GM21723 (cell line): ENCODE measurements at regions not wholly inside any gene's neighbourhood (a gene's known extent, or its start where the extent isn't known, plus 50 kb on each side); places are given as distances from the start of the nearest gene placed in this dataset.

Experiments
- ATAC-seq: cut with Tn5 transposase; IDR thresholded peaks from one replicate; pipeline ENCODE4 v1.9.1; 2021; ENCODE audit warnings: mild to moderate bottlenecking, moderate library complexity; ENCODE audit not compliant: unreplicated experiment

GRCh38 chr10:78715435-78715834 lies 353.3 kb upstream of the ZMIZ1 start:
- ATAC-seq, result no peak

DNA sequence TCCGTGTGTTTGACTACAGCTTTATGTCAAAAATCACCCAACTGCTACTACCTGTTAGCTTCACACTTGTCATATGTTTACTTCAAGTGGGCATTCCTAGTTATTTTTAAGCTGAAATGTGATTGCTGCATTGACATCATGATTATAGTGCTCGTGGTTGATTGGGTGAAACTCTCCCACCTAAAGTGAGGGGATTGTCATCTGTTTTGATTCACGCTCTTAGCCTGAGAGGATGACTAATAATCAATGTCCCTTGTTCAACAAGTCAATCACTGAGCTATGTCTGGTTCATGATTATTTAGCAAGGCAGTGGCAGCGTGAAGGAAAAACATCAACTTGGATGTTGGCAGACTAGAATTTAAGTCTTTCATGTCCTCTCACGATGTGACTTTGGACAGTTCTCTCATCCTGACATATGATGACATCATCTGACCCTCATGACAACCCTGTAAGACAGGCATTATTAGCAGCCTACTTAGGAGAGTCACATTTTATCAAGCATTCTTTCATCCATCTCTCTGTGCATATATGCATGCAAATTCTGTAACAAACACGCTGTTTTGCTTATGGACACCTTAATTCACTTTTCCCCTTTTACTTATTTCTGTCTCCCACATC lies 352.6 kb upstream of the ZMIZ1 start:
- no peak for ATAC-seq

GRCh38 chr10:78717200-78717599 lies 351.6 kb upstream of the ZMIZ1 start:
- no peak for ATAC-seq

DNA sequence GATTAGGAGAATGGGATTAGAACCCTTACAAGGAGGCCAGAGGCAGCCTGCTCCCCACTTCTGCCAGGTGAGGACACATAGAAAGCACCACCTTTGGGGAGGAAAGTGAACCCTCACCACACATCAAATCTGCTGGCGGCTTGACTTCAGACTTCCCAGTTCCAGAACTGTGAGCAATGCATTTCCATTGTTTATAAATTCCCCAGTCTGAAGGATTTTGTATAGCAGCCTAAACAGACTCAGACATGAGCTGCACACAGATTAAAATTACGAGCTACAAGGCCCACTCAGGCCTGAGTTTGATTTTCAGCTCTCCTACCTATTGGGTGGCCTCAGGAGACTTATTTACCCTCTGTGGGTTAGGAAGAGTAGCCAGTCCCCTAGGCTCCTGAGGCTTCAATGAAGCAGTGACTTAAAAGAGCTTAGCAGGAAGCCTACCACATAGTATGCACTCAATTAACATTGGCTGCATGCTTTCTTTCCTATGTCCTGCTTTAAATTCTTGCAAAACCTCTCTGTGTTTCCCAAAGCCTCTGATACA lies 350.7 kb upstream of the ZMIZ1 start:
- no peak for ATAC-seq

- no peak for ATAC-seq
Measured at GRCh38 chr10:78719276-78719675, 349.5 kb upstream of the ZMIZ1 start.

- ATAC-seq, result no peak
Measured at GRCh38 chr10:78720091-78720490, 348.7 kb upstream of the ZMIZ1 start.

- ATAC-seq, result no peak
Measured at GRCh38 chr10:78721231-78721630, 347.5 kb upstream of the ZMIZ1 start.

GRCh38 chr10:78724846-78725245 lies 343.9 kb upstream of the ZMIZ1 start:
- ATAC-seq, result no peak

- no peak for ATAC-seq
Measured at GRCh38 chr10:78726171-78726570, 342.6 kb upstream of the ZMIZ1 start.

DNA sequence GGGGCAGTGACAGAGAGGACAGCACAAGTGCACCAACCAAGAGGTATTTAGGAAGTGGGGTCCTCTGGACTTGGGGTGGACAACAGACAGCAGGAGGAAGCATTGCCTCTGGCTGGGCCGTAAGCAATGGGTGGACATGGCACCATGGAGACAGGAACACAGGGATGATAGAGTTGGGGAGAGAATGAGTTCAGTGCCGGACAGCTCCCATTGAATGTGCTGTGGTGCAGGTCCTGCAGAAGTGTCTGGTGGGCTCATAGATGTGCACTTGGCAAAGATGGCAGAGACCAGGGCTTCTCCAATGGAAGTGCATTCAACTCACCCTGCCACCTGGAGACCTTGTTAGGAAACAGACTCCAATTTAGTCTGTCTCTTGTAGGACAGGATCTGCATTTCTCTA lies 341.5 kb upstream of the ZMIZ1 start:
- no peak for ATAC-seq

GRCh38 chr10:78727728-78728127 lies 341.0 kb upstream of the ZMIZ1 start:
- no peak for ATAC-seq

DNA sequence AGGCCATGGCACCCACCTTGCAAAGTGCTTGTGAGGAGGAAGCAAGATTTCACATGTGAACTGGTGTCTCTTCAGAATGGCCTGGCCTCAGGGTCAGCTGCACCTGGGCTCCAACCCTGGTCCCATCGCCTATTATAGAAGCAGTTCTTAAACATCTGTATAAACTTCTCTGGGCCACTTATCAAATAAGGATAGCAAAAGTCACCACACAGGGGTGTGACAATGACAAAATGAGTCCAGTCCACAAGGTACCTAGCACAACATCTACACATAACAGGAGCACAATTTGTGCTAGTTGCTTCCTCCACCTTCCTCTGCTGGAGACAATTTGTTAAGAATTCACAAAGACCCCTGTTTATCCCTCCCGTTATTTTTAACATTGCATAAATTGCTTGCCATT lies 340.6 kb upstream of the ZMIZ1 start:
- ATAC-seq, result no peak

DNA sequence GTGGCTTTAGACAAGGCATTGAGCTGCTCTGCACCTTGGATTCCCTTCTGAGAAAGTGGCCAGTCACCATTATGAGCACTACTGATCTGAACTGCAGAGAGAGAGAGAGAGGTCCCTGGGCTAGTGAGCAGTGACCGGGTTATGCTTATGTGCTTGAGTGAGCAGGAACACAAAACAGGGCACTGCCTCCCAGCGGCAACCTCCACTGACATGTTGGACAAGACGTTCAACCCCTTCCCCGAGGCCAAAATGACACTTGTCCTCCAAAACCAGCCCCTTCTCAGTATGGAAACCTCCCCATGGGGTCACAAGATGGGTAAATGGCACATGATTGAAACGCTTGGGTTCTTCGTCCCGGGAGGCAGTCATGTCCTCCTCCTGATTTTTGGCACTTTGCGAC lies 339.4 kb upstream of the ZMIZ1 start:
- no peak for ATAC-seq

- ATAC-seq, result no peak
Measured at GRCh38 chr10:78729800-78730199, 339.0 kb upstream of the ZMIZ1 start.

- ATAC-seq, result no peak
Measured at GRCh38 chr10:78730754-78731153, 338.0 kb upstream of the ZMIZ1 start.

GRCh38 chr10:78731675-78732074 lies 337.1 kb upstream of the ZMIZ1 start:
- no peak for ATAC-seq

DNA sequence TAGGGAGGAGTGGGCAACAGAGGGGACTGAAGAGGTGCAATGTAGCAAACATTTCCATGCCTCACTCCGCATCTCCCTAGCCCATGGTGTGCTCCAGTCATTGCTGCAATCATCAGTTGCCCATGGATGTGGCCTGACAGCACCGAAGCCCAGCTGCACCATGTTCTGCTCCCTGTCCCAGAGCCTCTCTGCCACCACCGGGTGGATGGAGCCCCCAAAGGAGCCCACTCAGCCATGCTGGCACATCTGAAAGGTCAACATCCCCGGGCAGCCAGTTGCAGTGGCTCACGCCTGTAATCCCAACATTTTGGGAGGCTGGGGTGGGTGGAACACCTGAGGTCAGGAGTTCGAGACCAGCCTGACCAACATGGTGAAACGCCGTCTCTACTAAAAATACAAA lies 336.4 kb upstream of the ZMIZ1 start:
- ATAC-seq, result no peak

GRCh38 chr10:78736926-78737630 lies 331.7 kb upstream of the ZMIZ1 start:
- no peak for ATAC-seq

DNA sequence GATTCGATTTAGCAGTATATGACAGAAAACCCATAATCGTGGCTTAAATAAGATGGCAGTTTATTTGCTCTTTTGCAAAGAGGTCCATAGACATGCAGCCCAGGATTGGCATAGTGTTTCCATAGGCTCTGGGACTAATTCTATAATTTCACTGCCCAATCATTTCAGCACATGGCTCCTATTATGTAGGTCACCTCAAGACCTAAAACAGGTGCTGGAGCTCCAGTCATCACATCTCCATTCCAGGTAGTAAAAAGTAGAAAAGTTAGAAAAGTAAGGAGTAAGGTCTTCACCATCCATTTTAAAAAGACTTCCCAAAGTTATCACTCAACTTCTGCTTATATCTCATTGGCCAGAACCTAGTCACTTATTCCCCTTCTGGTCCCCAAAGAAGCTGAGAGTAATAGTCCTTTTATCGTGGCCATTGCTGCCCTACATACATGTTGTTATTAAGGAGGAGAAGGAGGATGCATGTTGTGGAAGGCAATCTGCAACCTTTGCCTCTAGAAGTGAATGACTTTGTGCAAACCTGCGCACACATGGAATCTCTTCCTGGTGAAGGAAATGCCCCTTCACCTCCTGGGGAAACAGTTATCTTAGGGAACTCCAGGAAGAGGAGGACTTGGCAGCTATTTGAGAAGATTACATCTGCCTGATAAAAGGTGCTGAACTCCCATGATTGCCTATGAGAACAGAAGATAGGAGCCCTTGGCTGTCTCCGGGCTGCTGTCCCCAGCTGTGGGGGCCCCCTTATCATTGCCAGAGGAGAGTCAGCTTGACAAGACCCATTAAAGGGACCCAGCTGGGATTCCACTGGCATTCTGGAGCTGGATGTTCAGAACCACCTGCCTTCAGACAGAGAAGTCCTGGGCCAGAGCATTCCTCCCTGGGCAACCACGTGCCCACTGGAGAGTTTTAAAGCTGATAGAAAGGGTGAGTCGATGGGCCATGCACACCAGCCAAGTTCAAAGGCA lies 330.6 kb upstream of the ZMIZ1 start:
- no peak for ATAC-seq

GRCh38 chr10:78738861-78739260 lies 329.9 kb upstream of the ZMIZ1 start:
- ATAC-seq, result no peak

GRCh38 chr10:78739444-78740053 lies 329.2 kb upstream of the ZMIZ1 start:
- no peak for ATAC-seq
